ENCODE measurements at regions not wholly inside any gene's neighbourhood (a gene's known extent, or its start where the extent isn't known, plus 50 kb on each side); places are given as distances from the start of the nearest gene placed in this dataset.

DNA sequence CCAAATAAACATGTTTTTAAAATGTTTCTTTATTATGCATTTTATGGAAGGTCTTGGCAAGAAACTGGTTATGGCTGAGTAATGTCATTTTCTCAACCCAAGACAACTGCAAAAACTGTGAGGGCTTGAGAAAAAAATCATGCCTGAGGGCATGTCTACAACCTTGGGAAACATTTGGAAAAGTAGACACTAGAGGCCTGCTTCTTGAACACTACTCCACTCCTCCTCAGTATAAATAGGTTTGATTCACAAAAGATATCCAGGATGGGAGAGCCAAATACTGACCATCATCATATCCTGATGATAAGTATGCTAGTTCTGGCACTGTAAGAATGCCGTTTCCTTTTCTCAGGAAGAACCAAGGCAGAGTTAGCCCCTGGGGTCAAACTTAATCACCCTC lies 71.1 kb downstream of the OSR1 start:
- Histone ChIP-seq H3K4me3 (ENCODE audit: low read length) (no peak overlapping the region), H3K27ac (ENCODE audit: low read depth, low read length) (no peak overlapping the region), H3K9me3 (ENCODE audit: control insufficient read depth, insufficient read depth, low read length) (no peaks in the 10 kb centered on the region), H3K79me2 (ENCODE audit: control insufficient read depth, low read length) (no peaks in the 10 kb centered on the region), H4K20me1 (ENCODE audit: control insufficient read depth, insufficient read depth, low read depth, low read length) (no peaks in the 10 kb centered on the region), H3K4me2 (ENCODE audit: low read length) (no peak overlapping the region), H3K27me3 (ENCODE audit: control insufficient read depth, low read length) (no peaks in the 10 kb centered on the region), H3F3A (ENCODE audit: control insufficient read depth, insufficient read depth) (no peaks in the 10 kb centered on the region), H3K9me2 (replicated peaks; ENCODE audit: control insufficient read depth, low read length) (no peaks in the 10 kb centered on the region), H3K4me1 (ENCODE audit: control insufficient read depth, low read length) (no peaks in the 10 kb centered on the region), H3K36me3 (ENCODE audit: control insufficient read depth, low read length) (no peaks in the 10 kb centered on the region)
- TF ChIP-seq EZH2phosphoT487 (IDR thresholded peaks at IDR 0.05; ENCODE audit: borderline replicate concordance, low read length), result no peak
- TF ChIP-seq, protein P1, sequence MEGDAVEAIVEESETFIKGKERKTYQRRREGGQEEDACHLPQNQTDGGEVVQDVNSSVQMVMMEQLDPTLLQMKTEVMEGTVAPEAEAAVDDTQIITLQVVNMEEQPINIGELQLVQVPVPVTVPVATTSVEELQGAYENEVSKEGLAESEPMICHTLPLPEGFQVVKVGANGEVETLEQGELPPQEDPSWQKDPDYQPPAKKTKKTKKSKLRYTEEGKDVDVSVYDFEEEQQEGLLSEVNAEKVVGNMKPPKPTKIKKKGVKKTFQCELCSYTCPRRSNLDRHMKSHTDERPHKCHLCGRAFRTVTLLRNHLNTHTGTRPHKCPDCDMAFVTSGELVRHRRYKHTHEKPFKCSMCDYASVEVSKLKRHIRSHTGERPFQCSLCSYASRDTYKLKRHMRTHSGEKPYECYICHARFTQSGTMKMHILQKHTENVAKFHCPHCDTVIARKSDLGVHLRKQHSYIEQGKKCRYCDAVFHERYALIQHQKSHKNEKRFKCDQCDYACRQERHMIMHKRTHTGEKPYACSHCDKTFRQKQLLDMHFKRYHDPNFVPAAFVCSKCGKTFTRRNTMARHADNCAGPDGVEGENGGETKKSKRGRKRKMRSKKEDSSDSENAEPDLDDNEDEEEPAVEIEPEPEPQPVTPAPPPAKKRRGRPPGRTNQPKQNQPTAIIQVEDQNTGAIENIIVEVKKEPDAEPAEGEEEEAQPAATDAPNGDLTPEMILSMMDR (IDR thresholded peaks at IDR 0.05; ENCODE audit: low read depth, low read length, poor library complexity, severe bottlenecking), result no peak

DNA sequence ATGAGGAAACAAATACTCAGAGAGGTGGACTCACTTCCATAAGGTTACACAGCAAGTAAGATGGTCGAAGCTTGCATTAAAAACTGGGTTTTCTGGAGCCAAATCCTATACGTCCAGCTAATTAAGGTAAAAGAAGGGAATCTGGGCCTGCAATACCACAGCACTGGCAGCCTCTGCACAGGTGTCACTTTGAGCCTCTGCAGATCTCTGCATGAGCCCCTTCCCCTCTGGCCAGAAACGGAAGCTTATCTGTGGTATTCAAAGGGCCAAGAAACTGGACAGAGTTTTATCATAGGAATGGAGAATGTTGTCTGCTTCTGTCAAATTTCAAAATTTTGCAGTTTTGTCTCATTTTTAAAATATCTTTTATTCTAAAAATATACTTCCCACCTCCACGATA lies 76.1 kb downstream of the OSR1 start:
- TF ChIP-seq EZH2phosphoT487 (IDR thresholded peaks at IDR 0.05; ENCODE audit: borderline replicate concordance, low read length), result no peak
- TF ChIP-seq, protein P1 (IDR thresholded peaks at IDR 0.05; ENCODE audit: low read depth, low read length, poor library complexity, severe bottlenecking), result no peak
- Histone ChIP-seq H3K4me1 (ENCODE audit: control insufficient read depth, low read length) (no peaks in the 10 kb centered on the region), H3K4me2 (ENCODE audit: low read length) (no peak overlapping the region), H3F3A (ENCODE audit: control insufficient read depth, insufficient read depth) (no peaks in the 10 kb centered on the region), H3K27ac (ENCODE audit: low read depth, low read length) (no peak overlapping the region), H3K36me3 (ENCODE audit: control insufficient read depth, low read length) (no peaks in the 10 kb centered on the region), H3K27me3 (ENCODE audit: control insufficient read depth, low read length) (no peaks in the 10 kb centered on the region), H3K9me2 (replicated peaks; ENCODE audit: control insufficient read depth, low read length) (no peaks in the 10 kb centered on the region), H3K4me3 (ENCODE audit: low read length) (no peak overlapping the region), H4K20me1 (ENCODE audit: control insufficient read depth, insufficient read depth, low read depth, low read length) (no peaks in the 10 kb centered on the region), H3K79me2 (ENCODE audit: control insufficient read depth, low read length) (no peaks in the 10 kb centered on the region), H3K9me3 (ENCODE audit: control insufficient read depth, insufficient read depth, low read length) (no peaks in the 10 kb centered on the region)

DNA sequence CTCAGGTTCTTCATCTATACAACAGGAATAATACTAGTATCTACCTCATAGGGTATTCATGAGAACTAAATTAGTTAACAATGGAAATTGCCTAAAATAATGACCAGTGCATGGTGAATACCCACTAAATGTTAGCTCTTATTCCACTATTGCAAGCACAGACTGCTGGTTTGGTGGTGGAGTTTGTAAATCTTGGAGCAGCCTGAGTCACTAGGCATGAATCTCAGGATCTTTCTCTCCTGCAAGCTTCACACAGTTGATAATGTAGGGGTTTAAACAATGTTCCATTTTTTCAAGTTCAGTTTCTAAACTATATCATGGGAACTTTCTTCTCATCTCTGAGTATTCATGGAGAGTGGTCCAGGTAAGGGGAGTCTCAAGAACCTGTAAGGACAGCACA lies 84.0 kb downstream of the OSR1 start:
- H4K20me1 ChIP-seq (ENCODE audit: control insufficient read depth, insufficient read depth, low read depth, low read length), result no peaks in the 10 kb centered on the region
- H3K36me3 ChIP-seq (ENCODE audit: control insufficient read depth, low read length), result no peaks in the 10 kb centered on the region
- no peak overlapping the region for H3K27ac ChIP-seq (ENCODE audit: low read depth, low read length)

More for the DNA sequence above, 84.0 kb downstream of the OSR1 start:
- no peaks in the 10 kb centered on the region for H3K9me2 ChIP-seq (replicated peaks; ENCODE audit: control insufficient read depth, low read length)
- H3F3A ChIP-seq (ENCODE audit: control insufficient read depth, insufficient read depth), result no peaks in the 10 kb centered on the region
- no peaks in the 10 kb centered on the region for H3K4me1 ChIP-seq (ENCODE audit: control insufficient read depth, low read length)
- no peaks in the 10 kb centered on the region for H3K9me3 ChIP-seq (ENCODE audit: control insufficient read depth, insufficient read depth, low read length)
- no peak overlapping the region for H3K4me3 ChIP-seq (ENCODE audit: low read length)
- no peaks in the 10 kb centered on the region for H3K79me2 ChIP-seq (ENCODE audit: control insufficient read depth, low read length)
- H3K4me2 ChIP-seq (ENCODE audit: low read length), result no peak overlapping the region
- no peaks in the 10 kb centered on the region for H3K27me3 ChIP-seq (ENCODE audit: control insufficient read depth, low read length)
- no peak for TF ChIP-seq EZH2phosphoT487 (IDR thresholded peaks at IDR 0.05; ENCODE audit: borderline replicate concordance, low read length)
- TF ChIP-seq, protein P1 (IDR thresholded peaks at IDR 0.05; ENCODE audit: low read depth, low read length, poor library complexity, severe bottlenecking), result no peak

Measured in DOHH2 (cell line).